ENCODE measurements at regions not wholly inside any gene's neighbourhood (a gene's known extent, or its start where the extent isn't known, plus 50 kb on each side); places are given as distances from the start of the nearest gene placed in this dataset.

DNA sequence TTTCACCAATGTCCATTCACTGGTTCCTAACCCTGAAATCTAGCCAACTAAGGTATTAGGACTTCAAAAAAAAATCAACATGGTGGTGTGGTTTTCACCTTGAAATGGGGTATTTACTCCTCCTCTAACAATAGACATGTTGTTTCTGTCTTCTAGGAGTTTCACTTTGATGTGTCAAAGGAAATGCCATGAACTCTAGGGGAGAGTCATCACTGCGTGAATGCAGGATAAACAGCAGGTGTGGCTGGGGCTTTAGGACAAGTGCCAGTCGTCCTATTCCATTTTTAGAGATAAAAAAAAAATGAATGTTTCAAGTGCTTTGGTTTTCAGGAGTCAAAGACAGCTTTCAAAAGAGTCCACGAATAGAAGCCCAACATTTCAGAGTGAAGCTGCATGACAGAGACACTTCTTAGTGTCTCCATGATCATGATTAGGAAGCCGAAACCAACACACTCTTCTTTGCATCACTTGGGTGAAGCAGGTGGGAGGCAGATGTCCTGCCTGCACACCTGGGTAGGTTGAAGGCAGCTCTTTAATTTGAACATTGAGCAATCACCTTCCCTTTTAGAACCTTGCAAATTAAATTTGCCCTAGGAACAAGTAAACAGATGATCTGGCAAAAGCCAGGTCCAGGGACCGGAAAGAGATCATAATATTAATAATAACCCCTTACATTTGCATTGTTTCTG is 328.5 kb upstream of the PRDM1 start:
- DNase-seq: no peak

GRCh38 chr6:105755885-105756284 is 330.3 kb upstream of the PRDM1 start:
- DNase-seq: no peak

- DNase-seq: no peak
Measured at GRCh38 chr6:105753620-105754211, 332.4 kb upstream of the PRDM1 start.

- no peak for DNase-seq
Measured at GRCh38 chr6:105753207-105753606, 332.9 kb upstream of the PRDM1 start.

DNA sequence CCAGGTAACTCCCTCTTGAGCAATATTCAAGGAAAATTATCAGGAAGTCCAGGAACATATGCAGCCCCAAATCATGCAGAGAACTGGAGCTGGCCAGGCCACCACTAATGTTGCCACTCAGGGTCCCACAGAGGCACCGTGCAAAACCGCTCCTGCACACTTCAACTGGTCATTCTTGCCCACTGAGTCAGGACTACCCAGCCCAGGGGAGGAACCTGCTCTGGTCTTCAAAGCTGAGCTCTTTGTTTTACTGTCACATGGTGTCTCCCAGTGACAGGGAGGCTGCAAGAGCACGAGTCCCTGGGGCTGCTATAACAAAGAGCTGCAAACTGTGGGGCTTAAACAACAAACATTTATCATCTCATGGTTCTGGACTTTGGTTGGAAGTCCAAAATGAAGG is 336.0 kb upstream of the PRDM1 start:
- no peak for DNase-seq

DNA sequence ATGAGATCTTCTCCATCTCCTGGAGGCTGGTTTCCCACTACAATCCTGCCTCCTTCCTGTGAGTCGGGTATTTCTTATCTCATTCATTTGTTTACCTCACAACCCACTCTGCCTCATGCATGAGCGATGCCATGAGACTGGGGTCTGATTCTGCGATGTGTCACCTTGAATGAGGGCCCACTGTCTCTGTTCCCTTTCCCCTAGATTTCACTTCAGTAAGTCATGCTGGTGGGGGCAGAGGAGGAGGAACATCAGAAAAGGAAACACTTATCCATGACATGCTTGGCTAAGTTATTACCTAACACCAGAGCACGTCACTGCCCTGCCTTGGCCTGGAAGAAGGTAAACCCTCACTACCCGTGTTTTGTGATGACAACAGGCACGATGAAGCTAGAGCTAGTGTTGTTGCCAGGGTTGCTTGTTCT is 337.4 kb upstream of the PRDM1 start:
- no peak for DNase-seq

GRCh38 chr6:105747823-105748405 is 338.2 kb upstream of the PRDM1 start:
- DNase-seq: no peak

- no peak for DNase-seq
Measured at GRCh38 chr6:105746509-105746908, 339.6 kb upstream of the PRDM1 start.

- DNase-seq: no peak
Measured at GRCh38 chr6:105746130-105746505, 340.0 kb upstream of the PRDM1 start.

DNA sequence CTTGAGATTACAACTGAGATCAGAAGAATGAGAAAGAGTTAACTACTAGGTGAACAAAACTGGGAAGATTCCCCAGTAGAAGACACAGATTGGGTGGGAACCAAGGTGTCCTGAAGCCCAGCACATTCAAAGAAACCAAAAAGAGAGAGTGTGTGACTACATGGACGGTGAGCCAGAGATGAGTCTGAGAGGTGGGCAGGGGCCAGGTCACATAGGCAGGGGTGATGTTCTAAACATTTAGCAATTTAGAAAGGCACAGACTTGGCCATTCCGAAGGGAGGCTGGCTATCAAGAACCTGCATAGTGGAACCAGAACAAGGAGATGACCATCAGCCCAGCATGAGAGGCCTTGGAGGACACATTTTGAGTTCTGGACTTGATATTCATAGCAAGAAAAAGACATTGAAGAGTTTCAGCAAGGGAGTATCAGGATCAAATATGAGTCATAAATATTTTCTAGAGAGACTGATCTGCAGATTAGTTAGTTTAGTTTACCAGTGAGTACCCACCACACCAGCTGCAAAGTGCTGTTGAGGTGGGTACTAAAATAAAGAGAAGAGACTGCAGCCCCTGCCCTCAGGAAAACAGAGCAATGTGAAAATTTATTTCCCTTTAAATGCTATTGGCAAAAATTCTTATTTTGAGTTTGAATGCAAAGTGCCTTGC is 340.5 kb upstream of the PRDM1 start:
- no peak for DNase-seq

DNA sequence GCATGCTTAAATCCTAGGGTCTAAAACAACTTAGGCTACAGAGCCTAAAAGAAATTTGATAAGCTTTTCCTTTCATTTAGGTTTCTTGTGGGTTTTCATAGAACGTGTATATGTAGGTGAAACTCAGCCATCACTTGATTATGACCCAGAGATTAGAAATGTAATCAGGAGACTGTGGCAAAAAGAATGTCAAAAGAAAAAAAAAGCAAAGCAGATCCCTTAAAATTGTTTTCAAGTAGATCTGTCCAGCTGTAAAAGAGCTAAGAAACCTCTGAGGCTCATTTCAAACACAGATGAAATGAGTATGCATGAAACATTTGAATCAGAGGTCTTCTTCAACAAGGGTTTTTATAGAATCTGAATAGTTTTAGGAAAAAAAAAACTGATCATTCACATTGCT is 341.3 kb upstream of the PRDM1 start:
- no peak for DNase-seq

GRCh38 chr6:105740946-105741645 is 338.2 kb upstream of the PREP start:
- no peak for DNase-seq

DNA sequence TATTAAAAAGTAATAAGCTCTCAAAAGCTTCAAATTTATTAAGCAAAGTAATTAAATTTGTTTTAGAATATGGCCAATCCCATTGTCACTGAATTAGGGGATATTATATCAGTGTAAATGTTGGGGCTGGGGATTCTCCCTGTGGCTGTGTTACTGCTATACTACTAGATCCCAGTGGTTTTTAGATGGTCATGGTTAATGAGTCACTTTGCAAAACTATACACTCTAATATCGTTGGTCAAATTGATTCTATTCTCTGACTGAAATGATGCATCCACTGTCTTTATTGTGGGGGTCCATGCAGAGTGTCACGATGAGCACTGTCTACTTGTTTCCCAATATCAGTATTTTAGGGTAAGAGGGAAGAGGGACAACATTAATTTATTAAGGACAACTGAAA is 336.9 kb upstream of the PREP start:
- DNase-seq: no peak

GRCh38 chr6:105733556-105734162 is 330.8 kb upstream of the PREP start:
- no peak for DNase-seq

DNA sequence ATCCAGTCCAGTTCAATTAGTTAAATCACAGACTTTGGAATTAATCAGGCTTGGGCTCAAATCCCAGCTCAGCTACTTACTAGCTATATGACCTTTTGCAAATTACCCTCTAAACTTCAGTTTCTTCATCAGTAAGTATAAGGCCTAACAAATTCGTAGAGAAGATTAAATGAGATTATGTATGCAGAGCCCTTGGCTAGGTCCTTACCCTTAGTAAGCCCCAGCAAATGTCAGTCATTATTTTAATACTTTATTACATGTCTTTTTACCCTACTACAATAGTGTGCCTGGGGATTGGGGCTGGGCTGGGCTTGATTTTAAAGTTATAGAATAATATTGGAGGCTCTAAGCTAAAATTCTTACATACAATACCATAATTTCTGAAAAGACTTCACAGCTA is 326.1 kb upstream of the PREP start:
- no peak for DNase-seq

DNA sequence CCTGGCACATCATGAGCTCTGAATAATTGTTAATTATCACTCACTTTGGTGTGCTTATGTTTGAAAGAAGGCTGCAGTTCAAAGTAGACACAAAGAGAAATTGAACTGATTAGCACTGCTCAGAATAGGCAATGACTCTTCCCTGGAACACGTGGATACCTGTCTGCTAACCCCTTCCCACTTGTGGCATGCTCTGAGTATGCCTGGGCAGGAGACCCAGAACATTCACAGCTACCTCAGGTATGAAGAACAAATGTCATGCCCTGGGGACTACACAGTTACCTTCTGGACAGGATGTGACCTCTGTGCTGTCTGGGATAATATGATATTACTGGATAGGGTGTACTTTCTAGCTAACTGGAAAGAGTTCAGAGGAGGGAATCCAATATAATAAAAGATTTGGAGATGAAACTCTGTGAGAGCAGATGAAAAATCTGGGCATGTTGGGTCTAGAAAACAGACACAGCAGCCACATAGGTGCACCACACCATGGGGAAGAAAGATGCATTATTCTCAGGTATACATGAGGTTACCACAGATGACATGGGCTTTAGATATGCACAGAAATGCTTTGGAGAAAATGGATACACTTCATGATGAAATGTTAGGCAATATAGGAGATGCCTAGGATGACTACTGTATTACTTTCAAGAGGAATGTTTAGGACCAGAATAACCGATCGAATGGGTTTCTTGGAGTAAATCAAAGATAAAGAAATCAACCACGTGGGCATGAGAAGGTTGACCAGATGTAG is 324.2 kb upstream of the PREP start:
- no peak for DNase-seq

DNA sequence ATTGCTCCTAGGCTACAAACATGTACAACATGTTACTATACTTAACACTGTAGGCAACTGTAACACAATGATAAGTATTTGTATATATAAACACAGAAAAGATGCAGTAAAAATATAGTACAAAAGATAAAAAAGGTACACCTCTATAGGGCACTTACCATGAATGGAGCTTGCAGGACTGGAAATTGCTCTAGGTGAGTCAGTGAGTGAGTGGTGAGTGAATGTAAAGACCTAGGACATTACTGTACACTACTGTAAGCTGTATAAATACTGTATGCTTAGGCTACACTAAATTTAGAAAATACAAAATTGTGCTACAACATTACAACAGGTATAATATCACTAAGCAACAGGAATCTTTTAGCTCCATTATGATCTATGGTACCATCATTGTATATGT is 312.0 kb upstream of the PREP start:
- no peak for DNase-seq

DNA sequence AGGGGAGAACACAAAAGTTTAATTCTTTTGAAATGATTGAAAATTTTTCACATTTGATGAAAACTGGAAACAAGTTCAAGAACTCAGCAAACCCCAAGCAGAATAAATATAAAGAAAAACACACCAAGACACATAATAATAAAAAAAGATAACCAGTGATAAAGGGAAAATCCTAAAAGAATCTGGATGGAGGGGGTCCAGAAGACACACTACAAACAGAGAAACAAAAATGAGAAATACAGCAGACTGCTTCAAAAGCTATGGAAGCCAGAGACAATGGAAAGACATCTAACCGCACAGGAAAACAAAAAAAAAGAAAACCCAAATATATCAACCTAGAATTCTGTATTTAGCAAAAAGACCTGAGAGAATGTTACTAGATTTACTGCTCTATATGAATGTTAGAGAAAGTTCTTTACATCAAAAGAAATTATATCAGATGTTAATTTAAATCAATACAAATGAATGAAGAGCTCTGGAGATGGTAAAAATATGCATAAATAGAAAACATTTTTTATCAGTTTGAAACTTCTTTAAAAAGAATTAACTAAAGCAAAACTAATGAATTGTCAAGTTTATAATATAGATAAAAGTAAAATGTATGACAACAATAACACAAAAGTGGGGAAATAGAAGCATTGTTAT is 310.7 kb upstream of the PREP start:
- no peak for DNase-seq

- no peak for DNase-seq
Measured at GRCh38 chr6:105711216-105711615, 308.3 kb upstream of the PREP start.

- no peak for DNase-seq
Measured at GRCh38 chr6:105705608-105706007, 302.7 kb upstream of the PREP start.

- DNase-seq: no peak
Measured at GRCh38 chr6:105695461-105695860, 292.6 kb upstream of the PREP start.

Measured in stimulated activated CD4-positive, alpha-beta T cell treated with anti-CD3 and anti-CD28 coated beads, Interleukin-4, amount 100 ng/mL, for 1 hour (primary cell).